Right hindlimb (tissue), 1 donor: ENCODE measurements at regions not wholly inside any gene's neighbourhood (a gene's known extent, or its start where the extent isn't known, plus 50 kb on each side); places are given as distances from the start of the nearest gene placed in this dataset.
A peak's percentile ranks its signal among the peaks of the same experiment; 100 is the strongest.

ENCODE experiments used
- DNase-seq: peaks from one replicate; pipeline ENCODE4 v3.0.0-alpha.2; 2018

GRCh38 chr12:87930033-87930432, 99.2 kb downstream of the C12orf50 start:
- DNase-seq = no peak

- DNase-seq = no peak
Measured at GRCh38 chr12:87929346-87929745, 99.9 kb downstream of the C12orf50 start.

GRCh38 chr12:87928031-87928430, 101.2 kb downstream of the C12orf50 start:
- no peak for DNase-seq

- no peak for DNase-seq
Measured at GRCh38 chr12:87925021-87925420, 104.2 kb downstream of the C12orf50 start.

GRCh38 chr12:87924149-87924548, 105.1 kb downstream of the C12orf50 start:
- no peak for DNase-seq

GRCh38 chr12:87923361-87923760, 105.8 kb downstream of the C12orf50 start:
- no peak for DNase-seq

- no peak for DNase-seq
Measured at GRCh38 chr12:87922736-87923135, 106.5 kb downstream of the C12orf50 start.

GRCh38 chr12:87921621-87922020, 107.6 kb downstream of the C12orf50 start:
- no peak for DNase-seq

GRCh38 chr12:87920139-87920538, 109.1 kb downstream of the C12orf50 start:
- no peak for DNase-seq

- no peak for DNase-seq
Measured at GRCh38 chr12:87901457-87901856, 127.7 kb downstream of the C12orf50 start.

GRCh38 chr12:87897662-87898061, 131.5 kb downstream of the C12orf50 start:
- DNase-seq = no peak

GRCh38 chr12:87883806-87884205, 145.4 kb downstream of the C12orf50 start:
- DNase-seq = no peak

- no peak for DNase-seq
Measured at GRCh38 chr12:87879141-87879540, 150.1 kb downstream of the C12orf50 start.

- no peak for DNase-seq
Measured at GRCh38 chr12:87870493-87871460, 158.4 kb downstream of the C12orf50 start.

GRCh38 chr12:87870061-87870460, 159.1 kb downstream of the C12orf50 start:
- no peak for DNase-seq

- peak; percentile 29 for DNase-seq
Measured at GRCh38 chr12:87866578-87867292, 162.5 kb downstream of the C12orf50 start.

GRCh38 chr12:87861791-87862190, 167.4 kb downstream of the C12orf50 start:
- DNase-seq = no peak

GRCh38 chr12:87853448-87854003, 175.7 kb downstream of the C12orf50 start:
- DNase-seq = no peak

- DNase-seq = no peak
Measured at GRCh38 chr12:87849074-87849473, 180.1 kb downstream of the C12orf50 start.

GRCh38 chr12:87848248-87848868, 180.8 kb downstream of the C12orf50 start:
- no peak for DNase-seq

GRCh38 chr12:87847147-87847546, 182.1 kb downstream of the C12orf50 start:
- DNase-seq = no peak

- DNase-seq = no peak
Measured at GRCh38 chr12:87846045-87846444, 183.2 kb downstream of the C12orf50 start.

GRCh38 chr12:87841935-87842334, 187.3 kb downstream of the C12orf50 start:
- DNase-seq = no peak
